Osteocyte (in vitro differentiated cells): ENCODE measurements at regions not wholly inside any gene's neighbourhood (a gene's known extent, or its start where the extent isn't known, plus 50 kb on each side); places are given as distances from the start of the nearest gene placed in this dataset.

Experiments used
- DNase-seq: peaks from one replicate; pipeline ENCODE4 v3.0.0; 2021; ENCODE audit warnings: mixed read lengths; ENCODE audit not compliant: unreplicated experiment; ENCODE audit errors: extremely low spot score
- H3K27ac Mint-ChIP-seq: one replicate; pipeline ENCODE4 v1.8.0; 2021; ENCODE audit warnings: mild to moderate bottlenecking, mixed read lengths; ENCODE audit not compliant: unreplicated experiment
- H3K27me3 Mint-ChIP-seq: one replicate; pipeline ENCODE4 v1.8.0; 2021; ENCODE audit warnings: mixed read lengths; ENCODE audit not compliant: unreplicated experiment
- H3K36me3 Mint-ChIP-seq: one replicate; pipeline ENCODE4 v1.8.0; 2021; ENCODE audit warnings: mixed read lengths; ENCODE audit not compliant: unreplicated experiment
- H3K4me1 Mint-ChIP-seq: one replicate; pipeline ENCODE4 v1.8.0; 2021; ENCODE audit warnings: mixed read lengths; ENCODE audit not compliant: unreplicated experiment
- H3K4me3 Mint-ChIP-seq: one replicate; pipeline ENCODE4 v1.8.0; 2021; ENCODE audit warnings: mild to moderate bottlenecking, moderate library complexity, mixed read lengths; ENCODE audit not compliant: unreplicated experiment
- H3K9me3 Mint-ChIP-seq: one replicate; pipeline ENCODE4 v1.8.0; 2021; ENCODE audit warnings: mixed read lengths; ENCODE audit not compliant: unreplicated experiment
- CTCF ChIP-seq: fragments of 200-600 bp; sonication (generic); IDR thresholded peaks from 2 replicates; pipeline ENCODE4 v1.5.0; 2021; ENCODE audit warnings: antibody characterized with exemption, mild to moderate bottlenecking, moderate library complexity

- Mint-ChIP-seq H3K4me1 (peaks cover 42% of the 10 kb centered on the region), H3K36me3 (peaks cover 11% of the 10 kb centered on the region), H3K9me3 (peaks cover 8% of the 10 kb centered on the region), H3K27me3 (no peaks in the 10 kb centered on the region), H3K4me3 (no peak overlapping the region), H3K27ac (peak overlapping the region; percentile 88)
- TF ChIP-seq CTCF = no peak
- DNase-seq = no peak
Measured at GRCh38 chr3:164208048-164208447, 870.2 kb downstream of the SI start.

GRCh38 chr3:164200053-164200823 lies 878.1 kb downstream of the SI start:
- Mint-ChIP-seq H3K4me1 (peaks cover 16% of the 10 kb centered on the region), H3K4me3 (no peak overlapping the region), H3K9me3 (peaks cover 39% of the 10 kb centered on the region), H3K36me3 (peaks cover 7% of the 10 kb centered on the region), H3K27ac (no peak overlapping the region), H3K27me3 (no peaks in the 10 kb centered on the region)
- DNase-seq = no peak
- no peak for TF ChIP-seq CTCF

GRCh38 chr3:164196477-164196876 lies 881.8 kb downstream of the SI start:
- TF ChIP-seq CTCF = no peak
- peaks cover 5% of the 10 kb centered on the region for H3K36me3 Mint-ChIP-seq
- no peaks in the 10 kb centered on the region for H3K27me3 Mint-ChIP-seq
- no peak overlapping the region for H3K27ac Mint-ChIP-seq
- no peak for DNase-seq
- peaks cover 28% of the 10 kb centered on the region for H3K9me3 Mint-ChIP-seq
- no peak overlapping the region for H3K4me3 Mint-ChIP-seq
- peaks cover 32% of the 10 kb centered on the region for H3K4me1 Mint-ChIP-seq

GRCh38 chr3:164194842-164195241 lies 883.5 kb downstream of the SI start:
- peaks cover 5% of the 10 kb centered on the region for H3K36me3 Mint-ChIP-seq
- TF ChIP-seq CTCF = no peak
- no peaks in the 10 kb centered on the region for H3K27me3 Mint-ChIP-seq
- no peak overlapping the region for H3K27ac Mint-ChIP-seq
- peaks cover 28% of the 10 kb centered on the region for H3K9me3 Mint-ChIP-seq
- H3K4me1 Mint-ChIP-seq = peaks cover 23% of the 10 kb centered on the region
- H3K4me3 Mint-ChIP-seq = no peak overlapping the region
- DNase-seq = no peak

GRCh38 chr3:164192974-164193373 lies 885.3 kb downstream of the SI start:
- Mint-ChIP-seq H3K9me3 (peaks cover 27% of the 10 kb centered on the region), H3K27me3 (no peaks in the 10 kb centered on the region), H3K4me3 (no peak overlapping the region), H3K4me1 (peaks cover 15% of the 10 kb centered on the region), H3K36me3 (peaks cover 5% of the 10 kb centered on the region), H3K27ac (no peak overlapping the region)
- no peak for DNase-seq
- no peak for TF ChIP-seq CTCF
